Tibial artery (tissue), 4 donors: ENCODE measurements at regions not wholly inside any gene's neighbourhood (a gene's known extent, or its start where the extent isn't known, plus 50 kb on each side); places are given as distances from the start of the nearest gene placed in this dataset.

Experiments
- DNase-seq, 2 donors: peaks; one replicate each; pipeline ENCODE4 v3.0.0-alpha.2; 2019
- H3K27ac ChIP-seq, 2 donors: fragments of 200-600 bp; sonication (generic) in 1 of 2; 1 replicate in 1 of 2; 2 replicates in 1 of 2; pipeline ENCODE4 v1.5.1; 2018 to 2019; ENCODE audit warnings: mild to moderate bottlenecking in 1 of 2
- H3K27me3 ChIP-seq, 2 donors: fragments of 200-600 bp; sonication (generic) in 1 of 2; one replicate each; pipeline versions ENCODE4 v1.5.1 to v1.6.0; 2016 to 2019
- H3K36me3 ChIP-seq, 3 donors: fragments of 200-600 bp; sonication (generic) in 2 of 3; one replicate each; pipeline ENCODE4 v1.5.1; 2016 to 2019; ENCODE audit warnings: mild to moderate bottlenecking in 2 of 3
- H3K4me1 ChIP-seq, 4 donors: fragments of 200-600 bp; sonication (generic) in 2 of 4; 1 replicate in 3 of 4; 2 replicates in 1 of 4; pipeline ENCODE4 v1.5.1; 2016 to 2019
- H3K4me3 ChIP-seq, 2 donors: fragments of 200-600 bp; sonication (generic) in 1 of 2; 1 replicate in 1 of 2; 2 replicates in 1 of 2; pipeline ENCODE4 v1.5.1; 2018 to 2019; ENCODE audit warnings: mild to moderate bottlenecking in 2 of 2
- H3K9me3 ChIP-seq, 3 donors: fragments of 200-600 bp; sonication (generic) in 1 of 3; one replicate each; pipeline ENCODE4 v1.5.1; 2016 to 2019
- CTCF ChIP-seq, 2 experiments: fragments of 200-600 bp in 1 of 2; fragments of 450-650 bp in 1 of 2; IDR thresholded peaks; one replicate each; pipeline ENCODE4 v1.5.1; 2017 to 2019; ENCODE audit warnings: antibody characterized with exemption in 2 of 2, mild to moderate bottlenecking in 1 of 2, moderate library complexity in 1 of 2
- intact Hi-C: fragments of 100-400 bp; cut with DNase I; formaldehyde crosslinking; loops from one replicate; pipeline ENCODE4 v1.15.0; 2023; ENCODE audit warnings: low total_unique reads

GRCh38 chr19:27936139-27936538 is 1276.8 kb downstream of the UQCRFS1 start:
- no peaks in the 10 kb centered on the region for H3K9me3 ChIP-seq
- no peaks in the 10 kb centered on the region for H3K4me1 ChIP-seq
- no peak overlapping the region for H3K4me3 ChIP-seq
- TF ChIP-seq CTCF (IDR thresholded peaks at IDR 0.05): no peak
- intact Hi-C loops: no loop called here
- H3K27ac ChIP-seq: no peak overlapping the region
- DNase-seq: no peak
- no peaks in the 10 kb centered on the region for H3K36me3 ChIP-seq
- no peaks in the 10 kb centered on the region for H3K27me3 ChIP-seq

GRCh38 chr19:27935669-27936068 is 1277.3 kb downstream of the UQCRFS1 start:
- no peak for TF ChIP-seq CTCF (IDR thresholded peaks at IDR 0.05)
- DNase-seq: no peak
- Histone ChIP-seq H3K27me3 (no peaks in the 10 kb centered on the region), H3K4me3 (no peak overlapping the region), H3K36me3 (no peaks in the 10 kb centered on the region), H3K9me3 (no peaks in the 10 kb centered on the region), H3K4me1 (no peaks in the 10 kb centered on the region), H3K27ac (no peak overlapping the region)
- intact Hi-C loops: no loop called here

GRCh38 chr19:27929399-27929798 is 1283.6 kb downstream of the UQCRFS1 start:
- no peak overlapping the region for H3K27ac ChIP-seq
- H3K9me3 ChIP-seq: no peaks in the 10 kb centered on the region
- DNase-seq: no peak
- intact Hi-C loops: no loop called here
- no peak overlapping the region for H3K4me3 ChIP-seq
- H3K4me1 ChIP-seq: no peaks in the 10 kb centered on the region
- no peaks in the 10 kb centered on the region for H3K36me3 ChIP-seq
- no peaks in the 10 kb centered on the region for H3K27me3 ChIP-seq
- no peak for TF ChIP-seq CTCF (IDR thresholded peaks at IDR 0.05)

GRCh38 chr19:27925202-27925601 is 1287.7 kb downstream of the UQCRFS1 start:
- Histone ChIP-seq H3K4me1 (no peaks in the 10 kb centered on the region), H3K4me3 (no peak overlapping the region), H3K9me3 (no peaks in the 10 kb centered on the region), H3K27ac (no peak overlapping the region), H3K27me3 (no peaks in the 10 kb centered on the region), H3K36me3 (no peaks in the 10 kb centered on the region)
- intact Hi-C loops: no loop called here
- no peak for TF ChIP-seq CTCF (IDR thresholded peaks at IDR 0.05)
- DNase-seq: no peak

- Histone ChIP-seq H3K27ac (no peak overlapping the region), H3K27me3 (no peaks in the 10 kb centered on the region), H3K4me3 (no peak overlapping the region), H3K9me3 (no peaks in the 10 kb centered on the region), H3K36me3 (no peaks in the 10 kb centered on the region), H3K4me1 (no peaks in the 10 kb centered on the region)
- TF ChIP-seq CTCF (IDR thresholded peaks at IDR 0.05): no peak
- DNase-seq: no peak
- intact Hi-C loops: no loop called here
Measured at GRCh38 chr19:27922970-27923369, 1290.0 kb downstream of the UQCRFS1 start.

GRCh38 chr19:27920774-27921173 is 1292.2 kb downstream of the UQCRFS1 start:
- no peak for TF ChIP-seq CTCF (IDR thresholded peaks at IDR 0.05)
- intact Hi-C loops: no loop called here

More at GRCh38 chr19:27920774-27921173, 1292.2 kb downstream of the UQCRFS1 start:
- Histone ChIP-seq H3K9me3 (no peaks in the 10 kb centered on the region), H3K27ac (no peak overlapping the region), H3K36me3 (no peaks in the 10 kb centered on the region), H3K4me3 (no peak overlapping the region), H3K4me1 (no peaks in the 10 kb centered on the region), H3K27me3 (no peaks in the 10 kb centered on the region)
- no peak for DNase-seq
